ENCODE measurements at regions not wholly inside any gene's neighbourhood (a gene's known extent, or its start where the extent isn't known, plus 50 kb on each side); places are given as distances from the start of the nearest gene placed in this dataset.

DNA sequence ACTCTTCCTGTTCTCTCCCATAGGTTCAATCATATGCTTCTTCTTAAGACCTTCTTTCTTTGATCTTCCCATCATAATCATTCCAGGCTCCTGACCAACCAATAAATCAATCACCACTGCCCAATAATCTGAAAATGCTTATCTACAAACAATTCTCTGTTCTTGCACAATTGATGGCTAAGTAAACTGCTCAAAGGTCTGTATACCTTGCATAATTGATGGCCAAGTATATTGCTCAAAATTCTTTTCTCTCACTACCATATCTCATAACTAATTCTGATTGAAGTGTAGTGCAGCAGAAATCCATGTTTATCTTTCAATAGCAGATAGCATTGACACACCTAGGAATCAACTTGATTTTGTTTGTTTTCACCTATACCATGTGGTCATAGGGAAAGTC is 83.4 kb upstream of the EPHA6 start:
- Histone ChIP-seq H3K4me2 (replicated peaks; ENCODE audit: low read depth, low read length, poor library complexity, severe bottlenecking) (no peak overlapping the region), H3K27ac (ENCODE audit: low read length in 2 of 2) (no peak overlapping the region), H3K36me3 (replicated peaks in 1 of 2; ENCODE audit: control extremely low read depth in 1 of 2, control insufficient read depth in 1 of 2, extremely low read depth in 1 of 2, insufficient read depth in 2 of 2, low read length in 1 of 2) (no peaks in the 10 kb centered on the region), H3K4me3 (ENCODE audit: control extremely low read depth in 1 of 5, extremely low read depth in 1 of 5, insufficient read depth in 1 of 5, low read depth in 2 of 5, low read length in 4 of 5) (no peak overlapping the region), H3K27me3 (replicated peaks in 1 of 4; ENCODE audit: control extremely low read depth in 1 of 4, control insufficient read depth in 3 of 4, insufficient read depth in 4 of 4, low read length in 3 of 4) (no peaks in the 10 kb centered on the region), H3K79me2 (ENCODE audit: control insufficient read depth, insufficient read depth, low read length) (no peaks in the 10 kb centered on the region), H3K9ac (ENCODE audit: low read length) (no peak overlapping the region), H3K9me3 (ENCODE audit: control extremely low read depth in 1 of 3, control insufficient read depth in 2 of 3, insufficient read depth in 1 of 3, low read length in 2 of 3) (peaks cover 0 to 1% (median 0%) of the 10 kb centered on the region in 3 donors), H2AFZ (ENCODE audit: insufficient read depth, low read depth, low read length, poor library complexity, severe bottlenecking) (no peak overlapping the region), H3K4me1 (ENCODE audit: control insufficient read depth in 2 of 2, insufficient read depth in 2 of 2, low read length in 2 of 2) (no peaks in the 10 kb centered on the region), H4K20me1 (ENCODE audit: control insufficient read depth, insufficient read depth, low read length, poor library complexity, severe bottlenecking) (no peaks in the 10 kb centered on the region)
- ATAC-seq (ENCODE audit: low read depth) (no peak), DNase-seq (no peak)
- Mint-ChIP-seq H3K27me3 (no peaks in the 10 kb centered on the region), H3K4me1 (no peaks in the 10 kb centered on the region), H3K9me3 (ENCODE audit: insufficient read depth) (peaks cover 4% of the 10 kb centered on the region), H3K27ac (no peak overlapping the region), H3K4me3 (no peak overlapping the region)
- ChIA-PET POLR2A (no interaction called here), CTCF (no interaction called here)
- intact Hi-C loops (cut with micrococcal nuclease), result no loop called here
- TF ChIP-seq, protein P1, sequence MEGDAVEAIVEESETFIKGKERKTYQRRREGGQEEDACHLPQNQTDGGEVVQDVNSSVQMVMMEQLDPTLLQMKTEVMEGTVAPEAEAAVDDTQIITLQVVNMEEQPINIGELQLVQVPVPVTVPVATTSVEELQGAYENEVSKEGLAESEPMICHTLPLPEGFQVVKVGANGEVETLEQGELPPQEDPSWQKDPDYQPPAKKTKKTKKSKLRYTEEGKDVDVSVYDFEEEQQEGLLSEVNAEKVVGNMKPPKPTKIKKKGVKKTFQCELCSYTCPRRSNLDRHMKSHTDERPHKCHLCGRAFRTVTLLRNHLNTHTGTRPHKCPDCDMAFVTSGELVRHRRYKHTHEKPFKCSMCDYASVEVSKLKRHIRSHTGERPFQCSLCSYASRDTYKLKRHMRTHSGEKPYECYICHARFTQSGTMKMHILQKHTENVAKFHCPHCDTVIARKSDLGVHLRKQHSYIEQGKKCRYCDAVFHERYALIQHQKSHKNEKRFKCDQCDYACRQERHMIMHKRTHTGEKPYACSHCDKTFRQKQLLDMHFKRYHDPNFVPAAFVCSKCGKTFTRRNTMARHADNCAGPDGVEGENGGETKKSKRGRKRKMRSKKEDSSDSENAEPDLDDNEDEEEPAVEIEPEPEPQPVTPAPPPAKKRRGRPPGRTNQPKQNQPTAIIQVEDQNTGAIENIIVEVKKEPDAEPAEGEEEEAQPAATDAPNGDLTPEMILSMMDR (IDR thresholded peaks at IDR 0.05), result no peak
- no peak for TF ChIP-seq EZH2 (IDR thresholded peaks at IDR 0.05; ENCODE audit: borderline replicate concordance, insufficient read depth, low read depth, low read length, poor library complexity, severe bottlenecking)

DNA sequence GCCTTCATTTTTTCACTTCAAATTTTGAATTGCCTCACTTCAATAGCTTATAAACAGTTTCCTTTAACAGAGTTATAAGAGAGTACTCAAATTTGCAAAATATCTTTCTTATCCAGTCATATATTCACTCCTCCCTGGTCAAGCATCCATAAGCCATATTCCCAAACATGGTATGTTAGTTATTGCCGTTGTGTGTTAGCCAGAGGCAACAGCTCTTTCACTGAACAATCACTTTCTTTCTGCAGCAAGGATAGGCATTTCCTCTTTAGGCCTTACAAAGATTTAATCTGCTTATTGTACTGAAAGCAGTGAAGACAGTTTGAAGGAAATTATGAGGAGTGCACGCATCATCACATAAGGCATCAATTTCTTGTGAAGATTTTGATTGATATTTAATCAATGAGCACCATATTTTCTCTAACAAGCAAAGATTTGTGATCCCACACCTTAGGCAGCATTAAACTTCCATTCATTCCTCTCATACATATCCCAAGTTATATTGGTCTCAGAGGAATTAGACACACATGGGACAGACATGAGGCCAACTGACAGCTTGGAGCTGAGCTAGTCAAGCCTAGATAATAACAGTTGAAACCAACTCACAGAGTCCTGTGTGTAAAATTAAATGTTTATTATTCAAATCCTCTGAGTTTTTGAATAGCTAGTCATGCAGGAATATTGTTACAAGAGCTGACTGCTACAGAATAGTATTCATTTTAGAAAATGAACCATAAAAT is 80.0 kb upstream of the EPHA6 start:
- Mint-ChIP-seq H3K4me1 (no peaks in the 10 kb centered on the region), H3K4me3 (no peak overlapping the region), H3K27me3 (no peaks in the 10 kb centered on the region), H3K9me3 (ENCODE audit: insufficient read depth) (peaks cover 4% of the 10 kb centered on the region), H3K27ac (no peak overlapping the region)
- ATAC-seq (ENCODE audit: low read depth), result no peak
- no peak for DNase-seq
- intact Hi-C loops (cut with micrococcal nuclease), result no loop called here
- Histone ChIP-seq H2AFZ (ENCODE audit: insufficient read depth, low read depth, low read length, poor library complexity, severe bottlenecking) (no peak overlapping the region), H3K36me3 (replicated peaks in 1 of 2; ENCODE audit: control extremely low read depth in 1 of 2, control insufficient read depth in 1 of 2, extremely low read depth in 1 of 2, insufficient read depth in 2 of 2, low read length in 1 of 2) (no peaks in the 10 kb centered on the region), H3K4me1 (ENCODE audit: control insufficient read depth in 2 of 2, insufficient read depth in 2 of 2, low read length in 2 of 2) (no peaks in the 10 kb centered on the region), H4K20me1 (ENCODE audit: control insufficient read depth, insufficient read depth, low read length, poor library complexity, severe bottlenecking) (no peaks in the 10 kb centered on the region), H3K27ac (ENCODE audit: low read length in 2 of 2) (no peak overlapping the region), H3K4me3 (ENCODE audit: control extremely low read depth in 1 of 5, extremely low read depth in 1 of 5, insufficient read depth in 1 of 5, low read depth in 2 of 5, low read length in 4 of 5) (no peak overlapping the region), H3K4me2 (replicated peaks; ENCODE audit: low read depth, low read length, poor library complexity, severe bottlenecking) (no peak overlapping the region), H3K27me3 (replicated peaks in 1 of 4; ENCODE audit: control extremely low read depth in 1 of 4, control insufficient read depth in 3 of 4, insufficient read depth in 4 of 4, low read length in 3 of 4) (no peaks in the 10 kb centered on the region), H3K9me3 (ENCODE audit: control extremely low read depth in 1 of 3, control insufficient read depth in 2 of 3, insufficient read depth in 1 of 3, low read length in 2 of 3) (peaks cover 0 to 3% (median 0%) of the 10 kb centered on the region in 3 donors), H3K79me2 (ENCODE audit: control insufficient read depth, insufficient read depth, low read length) (no peaks in the 10 kb centered on the region), H3K9ac (ENCODE audit: low read length) (no peak overlapping the region)
- CTCF ChIA-PET, result no interaction called here
- 50% methylated on average over 1 of the region's 2 CpGs for WGBS (ENCODE audit: insufficient coverage)
- TF ChIP-seq, protein P1 (IDR thresholded peaks at IDR 0.05), result no peak
- TF ChIP-seq EZH2 (IDR thresholded peaks at IDR 0.05; ENCODE audit: borderline replicate concordance, insufficient read depth, low read depth, low read length, poor library complexity, severe bottlenecking), result no peak
- POLR2A ChIA-PET, result no interaction called here

All from B cell (primary cell).